K562 (cell line): ENCODE measurements at regions not wholly inside any gene's neighbourhood (a gene's known extent, or its start where the extent isn't known, plus 50 kb on each side); places are given as distances from the start of the nearest gene placed in this dataset.

Experiments
- CEBPB ChIP-seq: fragments of 450-650 bp; IDR thresholded peaks from 2 replicates; pipeline ENCODE4 v1.6.1; 2016; ENCODE audit warnings: missing genetic modification characterization, missing compliant biosample characterization
- FUS ChIP-seq: fragments of 200-400 bp; formaldehyde crosslinking; optimal IDR thresholded peaks from 2 replicates; pipeline ENCODE3; 2017; ENCODE audit warnings: low read depth, low read length
- JUN ChIP-seq, 2 experiments: sonication (generic) in 1 of 2; formaldehyde crosslinking in 1 of 2; IDR thresholded peaks; 2 replicates each; pipeline versions ENCODE4 v1.6.1 to v1.8.0; 2012 to 2022; ENCODE audit warnings: borderline replicate concordance in 2 of 2, mild to moderate bottlenecking in 2 of 2, improper control_type of control experiment in 1 of 2, low read depth in 1 of 2, low read length in 1 of 2, missing genetic modification reagents in 1 of 2
- NONO ChIP-seq, 2 experiments: fragments of 200-400 bp in 1 of 2; fragments of 450-650 bp in 1 of 2; formaldehyde crosslinking in 1 of 2; IDR thresholded peaks; 2 replicates each; pipeline ENCODE4 v1.6.1; 2017; ENCODE audit warnings: low read depth in 2 of 2, mild to moderate bottlenecking in 2 of 2, moderate library complexity in 2 of 2, low read length in 1 of 2
- POLR2AphosphoS5 ChIP-seq: IDR thresholded peaks from 2 replicates; pipeline ENCODE4 v1.6.1; 2011; ENCODE audit warnings: mild to moderate bottlenecking, low read depth, low read length, moderate library complexity; ENCODE audit not compliant: control insufficient read depth, insufficient read depth
- RBM15 ChIP-seq: fragments of 200-400 bp; formaldehyde crosslinking; IDR thresholded peaks from 2 replicates; pipeline ENCODE4 v1.6.1; 2018; ENCODE audit warnings: mild to moderate bottlenecking, low read length, moderate library complexity; ENCODE audit not compliant: insufficient read depth
- ZNF133 ChIP-seq: fragments of 250-450 bp; sonication (Bioruptor Pico); IDR thresholded peaks from 2 replicates; pipeline ENCODE4 v1.4.0; 2020; ENCODE audit warnings: mild to moderate bottlenecking
- TF ChIP-seq, protein P1 (sequence below): fragments of 450-650 bp; IDR thresholded peaks from 2 replicates; pipeline ENCODE4 v1.6.1; 2016; ENCODE audit warnings: low read depth
- TF ChIP-seq, protein P2 (sequence below): sonication (generic); formaldehyde crosslinking; IDR thresholded peaks from 2 replicates; pipeline ENCODE4 v1.8.1; 2023; ENCODE audit warnings: mild to moderate bottlenecking, missing genetic modification reagents
- TF ChIP-seq, protein P3 (sequence below): fragments of 250-450 bp; sonication (Bioruptor Pico); IDR thresholded peaks from 2 replicates; pipeline ENCODE4 v1.5.0; 2021
- TF ChIP-seq, protein P4 (sequence below), 2 experiments: fragments of 150-350 bp in 1 of 2; IDR thresholded peaks; 2 replicates each; pipeline ENCODE4 v1.6.1; 2012 to 2016; ENCODE audit warnings: low read depth in 2 of 2, low read length in 2 of 2, mild to moderate bottlenecking in 1 of 2, moderate library complexity in 1 of 2

DNA sequence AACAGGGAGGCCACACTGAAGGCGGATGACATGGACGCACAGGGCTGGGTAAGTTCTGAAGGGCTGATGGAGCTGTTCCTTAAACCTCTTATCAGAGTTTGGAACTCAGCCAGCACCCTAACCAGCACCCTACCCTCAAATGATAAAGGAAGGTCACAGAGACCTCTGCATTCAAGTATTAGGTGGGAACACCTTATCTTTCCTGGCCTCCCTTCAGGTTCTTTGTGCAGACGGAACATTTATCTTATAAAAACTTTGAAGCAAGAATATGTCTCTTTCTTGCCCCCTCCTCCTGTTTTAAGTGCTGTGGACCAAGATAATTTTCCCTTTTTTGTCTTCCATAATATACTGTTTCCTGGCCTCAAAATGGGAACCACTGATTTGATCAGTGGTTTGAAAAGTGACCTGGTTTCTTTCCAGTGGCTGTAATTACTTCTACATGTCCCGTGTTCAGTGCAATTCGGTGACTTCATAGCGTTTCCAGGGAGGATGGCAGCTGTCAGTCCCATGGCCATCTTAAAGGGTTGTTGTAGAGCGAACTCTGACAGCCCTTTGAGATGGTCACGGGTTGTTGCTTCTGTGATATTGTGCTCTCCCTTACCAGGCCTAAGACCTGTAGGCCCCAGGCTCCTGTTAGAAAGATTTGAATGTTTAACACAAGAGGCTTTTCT lies 213.2 kb upstream of the MYLIP start (continued):
- TF ChIP-seq, protein P1, sequence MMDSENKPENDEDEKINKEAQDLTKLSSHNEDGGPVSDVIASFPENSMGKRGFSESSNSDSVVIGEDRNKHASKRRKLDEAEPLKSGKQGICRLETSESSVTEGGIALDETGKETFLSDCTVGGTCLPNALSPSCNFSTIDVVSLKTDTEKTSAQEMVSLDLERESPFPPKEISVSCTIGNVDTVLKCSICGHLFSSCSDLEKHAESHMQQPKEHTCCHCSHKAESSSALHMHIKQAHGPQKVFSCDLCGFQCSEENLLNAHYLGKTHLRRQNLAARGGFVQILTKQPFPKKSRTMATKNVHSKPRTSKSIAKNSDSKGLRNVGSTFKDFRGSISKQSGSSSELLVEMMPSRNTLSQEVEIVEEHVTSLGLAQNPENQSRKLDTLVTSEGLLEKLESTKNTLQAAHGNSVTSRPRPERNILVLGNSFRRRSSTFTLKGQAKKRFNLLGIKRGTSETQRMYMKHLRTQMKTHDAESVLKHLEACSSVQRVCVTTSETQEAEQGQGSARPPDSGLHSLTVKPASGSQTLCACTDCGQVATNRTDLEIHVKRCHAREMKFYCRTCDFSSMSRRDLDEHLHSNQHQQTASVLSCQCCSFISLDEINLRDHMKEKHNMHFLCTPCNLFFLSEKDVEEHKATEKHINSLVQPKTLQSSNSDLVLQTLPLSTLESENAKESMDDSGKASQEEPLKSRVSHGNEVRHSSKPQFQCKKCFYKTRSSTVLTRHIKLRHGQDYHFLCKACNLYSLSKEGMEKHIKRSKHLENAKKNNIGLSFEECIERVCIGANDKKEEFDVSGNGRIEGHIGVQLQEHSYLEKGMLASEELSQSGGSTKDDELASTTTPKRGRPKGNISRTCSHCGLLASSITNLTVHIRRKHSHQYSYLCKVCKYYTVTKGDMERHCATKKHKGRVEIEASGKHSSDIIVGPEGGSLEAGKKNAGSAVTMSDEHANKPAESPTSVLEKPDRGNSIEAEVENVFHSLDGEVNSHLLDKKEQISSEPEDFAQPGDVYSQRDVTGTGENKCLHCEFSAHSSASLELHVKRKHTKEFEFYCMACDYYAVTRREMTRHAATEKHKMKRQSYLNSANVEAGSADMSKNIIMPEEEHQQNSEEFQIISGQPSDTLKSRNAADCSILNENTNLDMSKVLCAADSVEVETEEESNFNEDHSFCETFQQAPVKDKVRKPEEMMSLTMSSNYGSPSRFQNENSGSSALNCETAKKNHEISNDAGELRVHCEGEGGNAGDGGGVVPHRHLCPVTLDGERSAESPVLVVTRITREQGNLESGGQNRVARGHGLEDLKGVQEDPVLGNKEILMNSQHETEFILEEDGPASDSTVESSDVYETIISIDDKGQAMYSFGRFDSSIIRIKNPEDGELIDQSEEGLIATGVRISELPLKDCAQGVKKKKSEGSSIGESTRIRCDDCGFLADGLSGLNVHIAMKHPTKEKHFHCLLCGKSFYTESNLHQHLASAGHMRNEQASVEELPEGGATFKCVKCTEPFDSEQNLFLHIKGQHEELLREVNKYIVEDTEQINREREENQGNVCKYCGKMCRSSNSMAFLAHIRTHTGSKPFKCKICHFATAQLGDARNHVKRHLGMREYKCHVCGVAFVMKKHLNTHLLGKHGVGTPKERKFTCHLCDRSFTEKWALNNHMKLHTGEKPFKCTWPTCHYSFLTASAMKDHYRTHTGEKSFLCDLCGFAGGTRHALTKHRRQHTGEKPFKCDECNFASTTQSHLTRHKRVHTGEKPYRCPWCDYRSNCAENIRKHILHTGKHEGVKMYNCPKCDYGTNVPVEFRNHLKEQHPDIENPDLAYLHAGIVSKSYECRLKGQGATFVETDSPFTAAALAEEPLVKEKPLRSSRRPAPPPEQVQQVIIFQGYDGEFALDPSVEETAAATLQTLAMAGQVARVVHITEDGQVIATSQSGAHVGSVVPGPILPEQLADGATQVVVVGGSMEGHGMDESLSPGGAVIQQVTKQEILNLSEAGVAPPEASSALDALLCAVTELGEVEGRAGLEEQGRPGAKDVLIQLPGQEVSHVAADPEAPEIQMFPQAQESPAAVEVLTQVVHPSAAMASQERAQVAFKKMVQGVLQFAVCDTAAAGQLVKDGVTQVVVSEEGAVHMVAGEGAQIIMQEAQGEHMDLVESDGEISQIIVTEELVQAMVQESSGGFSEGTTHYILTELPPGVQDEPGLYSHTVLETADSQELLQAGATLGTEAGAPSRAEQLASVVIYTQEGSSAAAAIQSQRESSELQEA: no peak
- TF ChIP-seq, protein P2, sequence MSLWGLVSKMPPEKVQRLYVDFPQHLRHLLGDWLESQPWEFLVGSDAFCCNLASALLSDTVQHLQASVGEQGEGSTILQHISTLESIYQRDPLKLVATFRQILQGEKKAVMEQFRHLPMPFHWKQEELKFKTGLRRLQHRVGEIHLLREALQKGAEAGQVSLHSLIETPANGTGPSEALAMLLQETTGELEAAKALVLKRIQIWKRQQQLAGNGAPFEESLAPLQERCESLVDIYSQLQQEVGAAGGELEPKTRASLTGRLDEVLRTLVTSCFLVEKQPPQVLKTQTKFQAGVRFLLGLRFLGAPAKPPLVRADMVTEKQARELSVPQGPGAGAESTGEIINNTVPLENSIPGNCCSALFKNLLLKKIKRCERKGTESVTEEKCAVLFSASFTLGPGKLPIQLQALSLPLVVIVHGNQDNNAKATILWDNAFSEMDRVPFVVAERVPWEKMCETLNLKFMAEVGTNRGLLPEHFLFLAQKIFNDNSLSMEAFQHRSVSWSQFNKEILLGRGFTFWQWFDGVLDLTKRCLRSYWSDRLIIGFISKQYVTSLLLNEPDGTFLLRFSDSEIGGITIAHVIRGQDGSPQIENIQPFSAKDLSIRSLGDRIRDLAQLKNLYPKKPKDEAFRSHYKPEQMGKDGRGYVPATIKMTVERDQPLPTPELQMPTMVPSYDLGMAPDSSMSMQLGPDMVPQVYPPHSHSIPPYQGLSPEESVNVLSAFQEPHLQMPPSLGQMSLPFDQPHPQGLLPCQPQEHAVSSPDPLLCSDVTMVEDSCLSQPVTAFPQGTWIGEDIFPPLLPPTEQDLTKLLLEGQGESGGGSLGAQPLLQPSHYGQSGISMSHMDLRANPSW (CRISPR knock-in tag): no peak
- TF ChIP-seq JUN (IDR thresholded peaks at IDR 0.05; ENCODE audit: borderline replicate concordance, low read depth, low read length) (peak; percentile 53; the same call in 1 of the 2 replicates), JUN (CRISPR knock-in tag; IDR thresholded peaks at IDR 0.05; ENCODE audit: borderline replicate concordance) (no peak), ZNF133 (CRISPR knock-in tag) (no peak), FUS (no peak), NONO (IDR thresholded peaks at IDR 0.05; ENCODE audit: low read depth in 2 of 2, low read length in 1 of 2) (no peak), CEBPB (tag) (no peak), RBM15 (no peak), POLR2AphosphoS5 (peak; percentile 88; the same call in 1 of the 2 replicates)
- TF ChIP-seq, protein P3, sequence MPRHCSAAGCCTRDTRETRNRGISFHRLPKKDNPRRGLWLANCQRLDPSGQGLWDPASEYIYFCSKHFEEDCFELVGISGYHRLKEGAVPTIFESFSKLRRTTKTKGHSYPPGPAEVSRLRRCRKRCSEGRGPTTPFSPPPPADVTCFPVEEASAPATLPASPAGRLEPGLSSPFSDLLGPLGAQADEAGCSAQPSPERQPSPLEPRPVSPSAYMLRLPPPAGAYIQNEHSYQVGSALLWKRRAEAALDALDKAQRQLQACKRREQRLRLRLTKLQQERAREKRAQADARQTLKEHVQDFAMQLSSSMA (CRISPR knock-in tag): no peak
- TF ChIP-seq, protein P4, sequence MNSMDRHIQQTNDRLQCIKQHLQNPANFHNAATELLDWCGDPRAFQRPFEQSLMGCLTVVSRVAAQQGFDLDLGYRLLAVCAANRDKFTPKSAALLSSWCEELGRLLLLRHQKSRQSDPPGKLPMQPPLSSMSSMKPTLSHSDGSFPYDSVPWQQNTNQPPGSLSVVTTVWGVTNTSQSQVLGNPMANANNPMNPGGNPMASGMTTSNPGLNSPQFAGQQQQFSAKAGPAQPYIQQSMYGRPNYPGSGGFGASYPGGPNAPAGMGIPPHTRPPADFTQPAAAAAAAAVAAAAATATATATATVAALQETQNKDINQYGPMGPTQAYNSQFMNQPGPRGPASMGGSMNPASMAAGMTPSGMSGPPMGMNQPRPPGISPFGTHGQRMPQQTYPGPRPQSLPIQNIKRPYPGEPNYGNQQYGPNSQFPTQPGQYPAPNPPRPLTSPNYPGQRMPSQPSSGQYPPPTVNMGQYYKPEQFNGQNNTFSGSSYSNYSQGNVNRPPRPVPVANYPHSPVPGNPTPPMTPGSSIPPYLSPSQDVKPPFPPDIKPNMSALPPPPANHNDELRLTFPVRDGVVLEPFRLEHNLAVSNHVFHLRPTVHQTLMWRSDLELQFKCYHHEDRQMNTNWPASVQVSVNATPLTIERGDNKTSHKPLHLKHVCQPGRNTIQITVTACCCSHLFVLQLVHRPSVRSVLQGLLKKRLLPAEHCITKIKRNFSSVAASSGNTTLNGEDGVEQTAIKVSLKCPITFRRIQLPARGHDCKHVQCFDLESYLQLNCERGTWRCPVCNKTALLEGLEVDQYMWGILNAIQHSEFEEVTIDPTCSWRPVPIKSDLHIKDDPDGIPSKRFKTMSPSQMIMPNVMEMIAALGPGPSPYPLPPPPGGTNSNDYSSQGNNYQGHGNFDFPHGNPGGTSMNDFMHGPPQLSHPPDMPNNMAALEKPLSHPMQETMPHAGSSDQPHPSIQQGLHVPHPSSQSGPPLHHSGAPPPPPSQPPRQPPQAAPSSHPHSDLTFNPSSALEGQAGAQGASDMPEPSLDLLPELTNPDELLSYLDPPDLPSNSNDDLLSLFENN (IDR thresholded peaks at IDR 0.05; ENCODE audit: low read depth in 2 of 2, low read length in 2 of 2): 0 out of 4 replicates have a peak, but pooled peaks of 1 of the 2 experiments have one; percentile 52
